ENCODE measurements at regions not wholly inside any gene's neighbourhood (a gene's known extent, or its start where the extent isn't known, plus 50 kb on each side); places are given as distances from the start of the nearest gene placed in this dataset.

- DNase-seq (ENCODE audit: low read depth in 2 of 2), result peak in 1 of 2 donors; percentile 3
- H3K4me3 ChIP-seq (replicated peaks in 1 of 2; ENCODE audit: low read depth in 2 of 2, low read length in 2 of 2), result no peak overlapping the region
- peak; percentile 33 for TF ChIP-seq CTCF (IDR thresholded peaks at IDR 0.05; ENCODE audit: low read depth, low read length)
These were observed 326.5 kb downstream of the TEX13C start for GRCh38 chrX:125646195-125646594.

GRCh38 chrX:125651426-125651825 is 331.8 kb downstream of the TEX13C start:
- DNase-seq (ENCODE audit: low read depth in 2 of 2), result peak in 1 of 2 donors; percentile 80
- TF ChIP-seq CTCF (IDR thresholded peaks at IDR 0.05; ENCODE audit: low read depth, low read length), result no peak

GRCh38 chrX:125654501-125654900 is 334.8 kb downstream of the TEX13C start:
- no peak for TF ChIP-seq CTCF (IDR thresholded peaks at IDR 0.05; ENCODE audit: low read depth, low read length)
- DNase-seq (ENCODE audit: low read depth in 2 of 2), result peak in 1 of 2 donors; percentile 1
- no peak overlapping the region for H3K4me3 ChIP-seq (replicated peaks in 1 of 2; ENCODE audit: low read depth in 2 of 2, low read length in 2 of 2)

More at GRCh38 chrX:125651426-125651825, 331.8 kb downstream of the TEX13C start:
- H3K4me3 ChIP-seq (replicated peaks in 1 of 2; ENCODE audit: low read depth in 2 of 2, low read length in 2 of 2), result no peak overlapping the region

GRCh38 chrX:125673758-125674157 is 354.1 kb downstream of the TEX13C start:
- no peak for TF ChIP-seq CTCF (IDR thresholded peaks at IDR 0.05; ENCODE audit: low read depth, low read length)
- no peak for DNase-seq (ENCODE audit: low read depth in 2 of 2)
- H3K4me3 ChIP-seq (replicated peaks in 1 of 2; ENCODE audit: low read depth in 2 of 2, low read length in 2 of 2), result no peak overlapping the region

- DNase-seq (ENCODE audit: low read depth in 2 of 2), result no peak
- no peak overlapping the region for H3K4me3 ChIP-seq (replicated peaks in 1 of 2; ENCODE audit: low read depth in 2 of 2, low read length in 2 of 2)
- TF ChIP-seq CTCF (IDR thresholded peaks at IDR 0.05; ENCODE audit: low read depth, low read length), result no peak
These were observed 358.6 kb downstream of the TEX13C start for GRCh38 chrX:125678258-125678657.

- H3K4me3 ChIP-seq (replicated peaks in 1 of 2; ENCODE audit: low read depth in 2 of 2, low read length in 2 of 2), result no peak overlapping the region
- no peak for TF ChIP-seq CTCF (IDR thresholded peaks at IDR 0.05; ENCODE audit: low read depth, low read length)
- DNase-seq (ENCODE audit: low read depth in 2 of 2), result no peak
These were observed 360.7 kb downstream of the TEX13C start for GRCh38 chrX:125680366-125680765.

- DNase-seq (ENCODE audit: low read depth in 2 of 2), result no peak
- no peak overlapping the region for H3K4me3 ChIP-seq (replicated peaks in 1 of 2; ENCODE audit: low read depth in 2 of 2, low read length in 2 of 2)
- TF ChIP-seq CTCF (IDR thresholded peaks at IDR 0.05; ENCODE audit: low read depth, low read length), result no peak
These were observed 361.4 kb downstream of the TEX13C start for GRCh38 chrX:125681058-125681457.

Measured in cardiac fibroblast (primary cell).